ENCODE measurements at regions not wholly inside any gene's neighbourhood (a gene's known extent, or its start where the extent isn't known, plus 50 kb on each side); places are given as distances from the start of the nearest gene placed in this dataset.

GRCh38 chr14:25103820-25104219, 53.9 kb upstream of the STXBP6 start:
- H3K27ac Mint-ChIP-seq, result no peak overlapping the region
- no peaks in the 10 kb centered on the region for H3K36me3 Mint-ChIP-seq (ENCODE audit: low read depth)
- TF ChIP-seq, protein P1, sequence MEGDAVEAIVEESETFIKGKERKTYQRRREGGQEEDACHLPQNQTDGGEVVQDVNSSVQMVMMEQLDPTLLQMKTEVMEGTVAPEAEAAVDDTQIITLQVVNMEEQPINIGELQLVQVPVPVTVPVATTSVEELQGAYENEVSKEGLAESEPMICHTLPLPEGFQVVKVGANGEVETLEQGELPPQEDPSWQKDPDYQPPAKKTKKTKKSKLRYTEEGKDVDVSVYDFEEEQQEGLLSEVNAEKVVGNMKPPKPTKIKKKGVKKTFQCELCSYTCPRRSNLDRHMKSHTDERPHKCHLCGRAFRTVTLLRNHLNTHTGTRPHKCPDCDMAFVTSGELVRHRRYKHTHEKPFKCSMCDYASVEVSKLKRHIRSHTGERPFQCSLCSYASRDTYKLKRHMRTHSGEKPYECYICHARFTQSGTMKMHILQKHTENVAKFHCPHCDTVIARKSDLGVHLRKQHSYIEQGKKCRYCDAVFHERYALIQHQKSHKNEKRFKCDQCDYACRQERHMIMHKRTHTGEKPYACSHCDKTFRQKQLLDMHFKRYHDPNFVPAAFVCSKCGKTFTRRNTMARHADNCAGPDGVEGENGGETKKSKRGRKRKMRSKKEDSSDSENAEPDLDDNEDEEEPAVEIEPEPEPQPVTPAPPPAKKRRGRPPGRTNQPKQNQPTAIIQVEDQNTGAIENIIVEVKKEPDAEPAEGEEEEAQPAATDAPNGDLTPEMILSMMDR (IDR thresholded peaks at IDR 0.05), result no peak
- H3K9me3 Mint-ChIP-seq, result no peaks in the 10 kb centered on the region
- no peak for DNase-seq
- no peaks in the 10 kb centered on the region for H3K27me3 Mint-ChIP-seq (ENCODE audit: low read depth, poor library complexity)
- no peak overlapping the region for H3K4me3 Mint-ChIP-seq
- peaks cover 10% of the 10 kb centered on the region for H3K4me1 Mint-ChIP-seq

- no peaks in the 10 kb centered on the region for H3K9me3 Mint-ChIP-seq
- TF ChIP-seq, protein P1 (IDR thresholded peaks at IDR 0.05), result no peak
Observed at GRCh38 chr14:25103271-25103670, 53.3 kb upstream of the STXBP6 start.

GRCh38 chr14:25102788-25103187, 52.8 kb upstream of the STXBP6 start:
- Mint-ChIP-seq H3K4me3 (no peak overlapping the region), H3K27me3 (ENCODE audit: low read depth, poor library complexity) (no peaks in the 10 kb centered on the region), H3K4me1 (peaks cover 10% of the 10 kb centered on the region), H3K36me3 (ENCODE audit: low read depth) (no peaks in the 10 kb centered on the region), H3K9me3 (no peaks in the 10 kb centered on the region), H3K27ac (no peak overlapping the region)
- DNase-seq, result no peak
- TF ChIP-seq, protein P1 (IDR thresholded peaks at IDR 0.05), result no peak

More at GRCh38 chr14:25103271-25103670, 53.3 kb upstream of the STXBP6 start:
- H3K4me3 Mint-ChIP-seq, result no peak overlapping the region
- H3K36me3 Mint-ChIP-seq (ENCODE audit: low read depth), result no peaks in the 10 kb centered on the region
- no peak for DNase-seq
- H3K27ac Mint-ChIP-seq, result no peak overlapping the region
- H3K4me1 Mint-ChIP-seq, result peaks cover 10% of the 10 kb centered on the region
- no peaks in the 10 kb centered on the region for H3K27me3 Mint-ChIP-seq (ENCODE audit: low read depth, poor library complexity)

DNA sequence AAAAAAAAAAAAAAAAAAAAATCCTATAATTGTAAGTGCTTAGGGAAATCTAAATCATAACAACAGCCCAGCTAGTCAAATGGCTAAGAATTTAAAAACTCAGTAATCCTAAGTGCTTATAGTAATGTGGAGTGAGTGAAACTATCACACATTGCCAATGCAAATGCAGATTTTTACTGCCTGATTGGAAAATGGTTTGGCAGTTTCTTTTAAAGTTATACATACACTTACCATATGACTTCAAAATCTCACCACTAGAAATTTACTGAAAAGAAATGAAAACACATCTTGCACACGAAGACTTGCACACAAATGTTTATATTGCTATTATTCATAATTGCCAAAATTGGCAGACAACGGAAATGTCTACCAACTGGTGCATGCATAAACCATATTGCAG, 51.3 kb upstream of the STXBP6 start:
- TF ChIP-seq, protein P1 (IDR thresholded peaks at IDR 0.05), result no peak
- Mint-ChIP-seq H3K4me3 (no peak overlapping the region), H3K27me3 (ENCODE audit: low read depth, poor library complexity) (no peaks in the 10 kb centered on the region), H3K27ac (no peak overlapping the region), H3K36me3 (ENCODE audit: low read depth) (no peaks in the 10 kb centered on the region), H3K9me3 (no peaks in the 10 kb centered on the region), H3K4me1 (peaks cover 23% of the 10 kb centered on the region)
- DNase-seq, result no peak
